Keratinocyte (primary cell): ENCODE measurements at regions not wholly inside any gene's neighbourhood (a gene's known extent, or its start where the extent isn't known, plus 50 kb on each side); places are given as distances from the start of the nearest gene placed in this dataset.
"Not testable (repeated sequence)": the region's sequence is repeated elsewhere in the genome, so short reads cannot be mapped to it uniquely, and the experiment has no call there.

Source experiments
- EZH2 ChIP-seq: IDR thresholded peaks from one replicate; pipeline ENCODE4 v1.6.1; 2012; ENCODE audit warnings: inconsistent platforms, mild to moderate bottlenecking, low read length, moderate library complexity
- TF ChIP-seq, protein P1 (sequence below), 3 experiments: IDR thresholded peaks in 1 of 3; conservative IDR thresholded peaks in 1 of 3; optimal IDR thresholded peaks in 1 of 3; 2 replicates in 2 of 3; 3 replicates in 1 of 3; pipeline versions ENCODE3 to v1.5.1; 2011; ENCODE audit warnings: low read length in 3 of 3, mild to moderate bottlenecking in 3 of 3, moderate library complexity in 2 of 3, control low read depth in 1 of 3, inconsistent platforms in 1 of 3; ENCODE audit not compliant: insufficient read depth in 2 of 3; ENCODE audit errors: extremely low read depth in 1 of 3

- TF ChIP-seq, protein P1, sequence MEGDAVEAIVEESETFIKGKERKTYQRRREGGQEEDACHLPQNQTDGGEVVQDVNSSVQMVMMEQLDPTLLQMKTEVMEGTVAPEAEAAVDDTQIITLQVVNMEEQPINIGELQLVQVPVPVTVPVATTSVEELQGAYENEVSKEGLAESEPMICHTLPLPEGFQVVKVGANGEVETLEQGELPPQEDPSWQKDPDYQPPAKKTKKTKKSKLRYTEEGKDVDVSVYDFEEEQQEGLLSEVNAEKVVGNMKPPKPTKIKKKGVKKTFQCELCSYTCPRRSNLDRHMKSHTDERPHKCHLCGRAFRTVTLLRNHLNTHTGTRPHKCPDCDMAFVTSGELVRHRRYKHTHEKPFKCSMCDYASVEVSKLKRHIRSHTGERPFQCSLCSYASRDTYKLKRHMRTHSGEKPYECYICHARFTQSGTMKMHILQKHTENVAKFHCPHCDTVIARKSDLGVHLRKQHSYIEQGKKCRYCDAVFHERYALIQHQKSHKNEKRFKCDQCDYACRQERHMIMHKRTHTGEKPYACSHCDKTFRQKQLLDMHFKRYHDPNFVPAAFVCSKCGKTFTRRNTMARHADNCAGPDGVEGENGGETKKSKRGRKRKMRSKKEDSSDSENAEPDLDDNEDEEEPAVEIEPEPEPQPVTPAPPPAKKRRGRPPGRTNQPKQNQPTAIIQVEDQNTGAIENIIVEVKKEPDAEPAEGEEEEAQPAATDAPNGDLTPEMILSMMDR (optimal IDR thresholded peaks at IDR 0.05 in 1 of 3, IDR thresholded peaks at IDR 0.05 in 1 of 3, conservative IDR thresholded peaks at IDR 0.05 in 1 of 3; ENCODE audit: extremely low read depth in 1 of 3, insufficient read depth in 2 of 3, low read length in 3 of 3) = not testable (repeated sequence)
- TF ChIP-seq EZH2 = not testable (repeated sequence)
Observed at GRCh38 chr17:47057279-47057678, 78.2 kb upstream of the RPRML start.
